Suprapubic skin (tissue), 4 donors: ENCODE measurements at regions not wholly inside any gene's neighbourhood (a gene's known extent, or its start where the extent isn't known, plus 50 kb on each side); places are given as distances from the start of the nearest gene placed in this dataset.

ENCODE experiments used
- DNase-seq, 2 donors: peaks; one replicate each; pipeline ENCODE4 v3.0.0-alpha.2; 2019; ENCODE audit warnings: low spot score in 2 of 2
- H3K27ac ChIP-seq: fragments of 200-600 bp; sonication (generic); one replicate; pipeline ENCODE4 v1.5.1; 2019
- H3K27me3 ChIP-seq: fragments of 200-600 bp; sonication (generic); one replicate; pipeline ENCODE4 v1.5.1; 2019
- H3K36me3 ChIP-seq: fragments of 200-600 bp; sonication (generic); one replicate; pipeline ENCODE4 v1.5.1; 2019
- H3K4me1 ChIP-seq: fragments of 200-600 bp; sonication (generic); one replicate; pipeline ENCODE4 v1.5.1; 2019
- H3K4me3 ChIP-seq: fragments of 200-600 bp; sonication (generic); one replicate; pipeline ENCODE4 v1.5.1; 2019; ENCODE audit warnings: mild to moderate bottlenecking
- H3K9me3 ChIP-seq: fragments of 200-600 bp; sonication (generic); one replicate; pipeline ENCODE4 v1.5.1; 2019
- EP300 ChIP-seq: sonication (generic); formaldehyde crosslinking; IDR thresholded peaks from one replicate; pipeline ENCODE4 v1.6.1; 2017; ENCODE audit warnings: antibody characterized with exemption
- POLR2A ChIP-seq, 2 donors: fragments of 450-650 bp; IDR thresholded peaks; one replicate each; pipeline ENCODE4 v1.6.1; 2017; ENCODE audit warnings: antibody characterized with exemption in 2 of 2, mild to moderate bottlenecking in 2 of 2, moderate library complexity in 2 of 2
- POLR2AphosphoS5 ChIP-seq, 3 donors: sonication (generic); formaldehyde crosslinking; IDR thresholded peaks; one replicate each; pipeline ENCODE4 v1.6.1; 2017; ENCODE audit warnings: antibody characterized with exemption in 3 of 3
- WGBS: methylation state at CpG from one replicate; pipeline ENCODE4 v1.1.5; 2018; 5-methylcytosine and 5-hydroxymethylcytosine counted together
- TF ChIP-seq, protein P1 (sequence below), 2 donors: fragments of 200-600 bp in 1 of 2; fragments of 450-650 bp in 1 of 2; sonication (generic) in 1 of 2; IDR thresholded peaks; one replicate each; pipeline ENCODE4 v1.5.1; 2016 to 2019; ENCODE audit warnings: antibody characterized with exemption in 2 of 2, mild to moderate bottlenecking in 1 of 2, moderate library complexity in 1 of 2

DNA sequence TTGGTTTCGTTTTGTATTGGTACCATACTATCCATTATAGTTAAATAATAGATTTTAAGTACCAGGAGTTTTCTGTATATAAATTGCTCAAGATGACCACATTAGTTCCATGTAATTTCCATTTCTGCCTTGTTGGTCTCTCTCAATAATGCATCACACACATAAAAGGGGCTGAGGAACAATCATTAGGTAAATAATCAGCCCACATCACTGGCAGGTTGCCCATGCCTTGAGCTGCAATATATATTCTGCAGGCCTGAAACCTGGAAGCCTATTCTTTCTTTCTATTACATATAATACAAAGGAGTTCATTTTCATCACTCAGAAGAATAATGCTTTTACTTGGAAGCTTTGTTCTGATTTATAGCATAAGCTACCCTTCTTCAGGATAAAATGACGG, 616.1 kb upstream of the PKDCC start:
- no peak for DNase-seq
- no peaks in the 10 kb centered on the region for H3K9me3 ChIP-seq

DNA sequence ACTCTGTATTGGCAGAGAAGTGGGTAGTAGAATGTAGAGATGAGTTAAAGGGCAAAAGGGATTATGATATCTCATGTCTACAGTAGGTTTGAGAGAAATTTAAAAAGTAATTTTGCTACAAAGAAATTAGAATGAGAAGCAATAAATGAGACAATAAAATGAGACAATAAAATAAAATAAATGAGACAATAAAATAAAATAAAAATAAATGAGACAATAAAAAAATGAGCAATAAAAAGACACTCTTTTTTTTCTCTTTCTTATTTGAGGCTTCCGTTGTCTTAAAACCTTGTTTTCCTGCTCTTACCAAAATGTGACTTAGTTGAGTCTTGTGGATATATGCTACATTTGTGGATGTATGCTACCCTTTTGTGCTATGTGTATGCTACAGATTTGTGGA, 615.4 kb upstream of the PKDCC start:
- Histone ChIP-seq H3K27me3 (no peaks in the 10 kb centered on the region), H3K4me1 (no peaks in the 10 kb centered on the region), H3K36me3 (no peaks in the 10 kb centered on the region), H3K4me3 (no peak overlapping the region), H3K27ac (no peak overlapping the region), H3K9me3 (no peaks in the 10 kb centered on the region)
- no peak for TF ChIP-seq POLR2AphosphoS5 (IDR thresholded peaks at IDR 0.05)
- no peak for TF ChIP-seq POLR2A (IDR thresholded peaks at IDR 0.05)
- TF ChIP-seq EP300, result no peak
- TF ChIP-seq, protein P1, sequence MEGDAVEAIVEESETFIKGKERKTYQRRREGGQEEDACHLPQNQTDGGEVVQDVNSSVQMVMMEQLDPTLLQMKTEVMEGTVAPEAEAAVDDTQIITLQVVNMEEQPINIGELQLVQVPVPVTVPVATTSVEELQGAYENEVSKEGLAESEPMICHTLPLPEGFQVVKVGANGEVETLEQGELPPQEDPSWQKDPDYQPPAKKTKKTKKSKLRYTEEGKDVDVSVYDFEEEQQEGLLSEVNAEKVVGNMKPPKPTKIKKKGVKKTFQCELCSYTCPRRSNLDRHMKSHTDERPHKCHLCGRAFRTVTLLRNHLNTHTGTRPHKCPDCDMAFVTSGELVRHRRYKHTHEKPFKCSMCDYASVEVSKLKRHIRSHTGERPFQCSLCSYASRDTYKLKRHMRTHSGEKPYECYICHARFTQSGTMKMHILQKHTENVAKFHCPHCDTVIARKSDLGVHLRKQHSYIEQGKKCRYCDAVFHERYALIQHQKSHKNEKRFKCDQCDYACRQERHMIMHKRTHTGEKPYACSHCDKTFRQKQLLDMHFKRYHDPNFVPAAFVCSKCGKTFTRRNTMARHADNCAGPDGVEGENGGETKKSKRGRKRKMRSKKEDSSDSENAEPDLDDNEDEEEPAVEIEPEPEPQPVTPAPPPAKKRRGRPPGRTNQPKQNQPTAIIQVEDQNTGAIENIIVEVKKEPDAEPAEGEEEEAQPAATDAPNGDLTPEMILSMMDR (IDR thresholded peaks at IDR 0.05), result no peak
- WGBS, result 100% methylated on average over 1 of the region's 1 CpG
- DNase-seq, result no peak

More for the DNA sequence above, 616.1 kb upstream of the PKDCC start:
- Histone ChIP-seq H3K36me3 (no peaks in the 10 kb centered on the region), H3K4me1 (no peaks in the 10 kb centered on the region), H3K27me3 (no peaks in the 10 kb centered on the region), H3K27ac (no peak overlapping the region), H3K4me3 (no peak overlapping the region)
- WGBS, result 32% methylated on average over 2 of the region's 2 CpGs
- TF ChIP-seq EP300, result no peak
- TF ChIP-seq POLR2AphosphoS5 (IDR thresholded peaks at IDR 0.05), result no peak
- TF ChIP-seq, protein P1 (IDR thresholded peaks at IDR 0.05), result no peak
- no peak for TF ChIP-seq POLR2A (IDR thresholded peaks at IDR 0.05)

DNA sequence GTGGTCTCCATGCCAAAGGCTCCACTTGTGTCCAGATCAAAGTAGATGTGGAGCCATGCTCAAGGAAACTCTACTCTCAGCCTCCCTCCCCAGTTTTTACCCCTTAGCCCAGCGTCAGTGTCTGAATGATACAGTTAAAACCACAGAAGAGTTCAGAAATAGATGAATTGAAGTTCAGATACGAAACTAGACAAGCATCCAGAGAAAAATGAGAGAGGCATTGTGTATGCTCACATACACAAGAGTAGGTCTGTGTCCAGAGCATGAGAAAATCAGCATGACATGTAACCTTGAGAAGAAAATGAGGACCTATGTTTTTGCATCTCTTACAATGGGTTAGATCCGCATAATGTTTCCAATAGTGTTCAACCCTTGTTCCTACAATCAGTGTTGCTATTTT, 612.8 kb upstream of the PKDCC start:
- TF ChIP-seq EP300 (no peak), POLR2A (IDR thresholded peaks at IDR 0.05) (no peak), POLR2AphosphoS5 (IDR thresholded peaks at IDR 0.05) (no peak)
- TF ChIP-seq, protein P1 (IDR thresholded peaks at IDR 0.05), result no peak
- Histone ChIP-seq H3K4me3 (no peak overlapping the region), H3K36me3 (no peaks in the 10 kb centered on the region), H3K9me3 (no peaks in the 10 kb centered on the region), H3K27ac (no peak overlapping the region), H3K27me3 (no peaks in the 10 kb centered on the region), H3K4me1 (no peaks in the 10 kb centered on the region)
- no peak for DNase-seq
- WGBS, result 75% methylated on average over 3 of the region's 3 CpGs

DNA sequence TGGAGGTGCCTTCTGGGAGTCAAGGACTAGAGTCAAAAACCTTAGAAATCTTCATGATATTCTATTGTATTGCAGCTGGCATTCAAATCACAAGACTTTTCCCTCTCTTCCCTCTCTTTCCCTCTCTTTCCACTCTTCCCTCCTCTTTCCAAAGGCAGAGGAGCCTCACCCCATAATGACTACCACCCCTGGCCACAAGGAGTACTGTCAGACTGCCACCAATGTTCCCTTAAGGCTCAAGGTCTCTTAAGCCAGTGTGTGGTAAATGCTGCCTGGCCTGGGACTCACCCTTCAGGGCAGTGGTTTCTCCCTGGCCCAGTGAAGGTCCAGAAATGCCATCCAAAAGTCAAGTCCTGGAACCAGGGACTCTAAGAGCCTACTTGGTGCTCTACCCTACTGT, 605.9 kb upstream of the PKDCC start:
- DNase-seq, result no peak
- no peaks in the 10 kb centered on the region for H3K4me1 ChIP-seq

DNA sequence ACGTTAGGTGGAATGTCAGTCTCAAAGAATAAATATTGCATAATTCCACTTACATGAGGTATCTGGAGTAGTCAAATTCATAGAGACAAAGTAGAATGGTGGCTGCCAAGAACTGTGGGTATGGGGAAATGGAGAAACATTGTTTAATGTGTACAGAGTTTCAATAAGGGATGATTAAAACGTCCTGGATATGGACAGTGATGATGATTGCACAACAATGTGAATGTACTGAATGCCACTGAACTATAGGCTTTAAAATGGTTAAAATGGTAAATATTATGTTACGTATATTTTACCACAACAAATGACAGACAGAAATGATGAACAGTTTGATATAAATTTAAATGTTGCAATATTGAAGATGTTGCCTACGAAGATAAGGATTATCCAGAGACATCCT, 602.0 kb upstream of the PKDCC start:
- DNase-seq, result no peak
- Histone ChIP-seq H3K4me1 (no peaks in the 10 kb centered on the region), H3K27ac (no peak overlapping the region), H3K27me3 (no peaks in the 10 kb centered on the region), H3K4me3 (no peak overlapping the region), H3K36me3 (no peaks in the 10 kb centered on the region), H3K9me3 (peaks cover 2% of the 10 kb centered on the region)
- 75% methylated on average over 4 of the region's 4 CpGs for WGBS
- TF ChIP-seq POLR2AphosphoS5 (IDR thresholded peaks at IDR 0.05) (no peak), POLR2A (IDR thresholded peaks at IDR 0.05) (no peak), EP300 (no peak)
- TF ChIP-seq, protein P1 (IDR thresholded peaks at IDR 0.05), result no peak

More for the DNA sequence above, 605.9 kb upstream of the PKDCC start:
- Histone ChIP-seq H3K27ac (no peak overlapping the region), H3K27me3 (no peaks in the 10 kb centered on the region), H3K4me3 (no peak overlapping the region), H3K9me3 (peaks cover 4% of the 10 kb centered on the region), H3K36me3 (no peaks in the 10 kb centered on the region)
- TF ChIP-seq, protein P1 (IDR thresholded peaks at IDR 0.05), result no peak
- TF ChIP-seq EP300, result no peak
- TF ChIP-seq POLR2A (IDR thresholded peaks at IDR 0.05), result no peak
- TF ChIP-seq POLR2AphosphoS5 (IDR thresholded peaks at IDR 0.05), result no peak
